AG10803 (cell line): ENCODE measurements at regions not wholly inside any gene's neighbourhood (a gene's known extent, or its start where the extent isn't known, plus 50 kb on each side); places are given as distances from the start of the nearest gene placed in this dataset.
"Not testable (repeated sequence)": the region's sequence is repeated elsewhere in the genome, so short reads cannot be mapped to it uniquely, and the experiment has no call there.

ENCODE experiments used
- DNase-seq: peaks from one replicate; pipeline ENCODE4 v3.0.0; 2010; ENCODE audit warnings: low read depth
- H3K4me3 ChIP-seq: 2 replicates; pipeline ENCODE4 v1.5.1; 2011; ENCODE audit warnings: mild to moderate bottlenecking, low read length, control low read depth
- CTCF ChIP-seq: conservative IDR thresholded peaks from 2 replicates; pipeline ENCODE4 v1.5.1; 2011; ENCODE audit warnings: mild to moderate bottlenecking, low read length, control low read depth, inconsistent platforms

DNA sequence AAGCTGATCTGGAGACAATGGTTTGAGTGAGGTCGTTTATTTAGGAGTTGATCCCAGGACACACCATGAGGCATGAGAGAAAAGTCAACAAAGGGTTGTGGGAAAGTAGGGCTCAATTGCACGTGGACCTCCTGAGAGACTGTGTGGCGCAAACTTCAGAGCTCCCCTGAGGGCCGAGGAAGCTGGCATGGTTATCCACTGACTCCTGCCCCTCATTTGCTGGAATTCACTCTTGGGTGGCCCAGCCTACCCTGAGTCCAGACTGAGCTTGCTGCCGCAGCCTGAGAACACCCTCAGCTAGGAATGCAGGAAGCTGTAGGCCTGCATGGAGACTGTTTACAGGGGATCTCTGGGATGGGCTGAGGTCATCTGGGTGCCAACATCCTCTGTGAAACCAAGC, 301.0 kb downstream of the RWDD3 start:
- DNase-seq, result no peak
- H3K4me3 ChIP-seq, result no peak overlapping the region
- TF ChIP-seq CTCF, result no peak

- no peak overlapping the region for H3K4me3 ChIP-seq
- no peak for DNase-seq
- no peak for TF ChIP-seq CTCF
These were observed 301.6 kb downstream of the RWDD3 start for GRCh38 chr1:95535614-95536013.

- no peak overlapping the region for H3K4me3 ChIP-seq
- no peak for TF ChIP-seq CTCF
- no peak for DNase-seq
These were observed 302.5 kb downstream of the RWDD3 start for GRCh38 chr1:95536501-95536900.

GRCh38 chr1:95537176-95537575, 303.2 kb downstream of the RWDD3 start:
- TF ChIP-seq CTCF, result no peak
- DNase-seq, result no peak
- H3K4me3 ChIP-seq, result no peak overlapping the region

DNA sequence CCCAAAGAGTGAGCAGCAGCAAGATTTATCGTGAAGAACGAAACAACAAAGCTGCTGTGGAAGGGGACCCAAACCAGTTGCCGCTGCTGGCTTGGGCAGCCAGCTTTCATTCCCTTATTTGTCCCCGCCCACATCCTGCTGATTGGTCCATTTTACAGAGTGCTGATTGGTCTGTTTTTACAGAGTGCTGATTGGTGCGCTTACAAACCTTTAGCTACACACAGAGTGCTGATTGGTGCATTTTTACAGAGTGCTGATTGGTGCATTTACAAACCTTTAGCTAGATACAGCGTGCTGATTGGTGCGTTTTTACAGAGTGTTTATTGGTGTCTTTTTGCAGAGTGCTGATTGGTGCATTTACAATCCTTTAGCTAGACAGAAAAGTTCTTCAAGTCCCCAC, 304.2 kb downstream of the RWDD3 start:
- H3K4me3 ChIP-seq, DNase-seq: not testable (repeated sequence)

GRCh38 chr1:95542936-95543335, 308.9 kb downstream of the RWDD3 start:
- DNase-seq, result no peak
- no peak overlapping the region for H3K4me3 ChIP-seq
- TF ChIP-seq CTCF, result no peak

GRCh38 chr1:95547005-95547404, 313.0 kb downstream of the RWDD3 start:
- no peak for TF ChIP-seq CTCF
- H3K4me3 ChIP-seq, result no peak overlapping the region
- DNase-seq, result no peak

- H3K4me3 ChIP-seq, result no peak overlapping the region
- DNase-seq, result no peak
- no peak for TF ChIP-seq CTCF
These were observed 314.2 kb downstream of the RWDD3 start for GRCh38 chr1:95548211-95548610.
